ENCODE measurements at regions not wholly inside any gene's neighbourhood (a gene's known extent, or its start where the extent isn't known, plus 50 kb on each side); places are given as distances from the start of the nearest gene placed in this dataset.

DNA sequence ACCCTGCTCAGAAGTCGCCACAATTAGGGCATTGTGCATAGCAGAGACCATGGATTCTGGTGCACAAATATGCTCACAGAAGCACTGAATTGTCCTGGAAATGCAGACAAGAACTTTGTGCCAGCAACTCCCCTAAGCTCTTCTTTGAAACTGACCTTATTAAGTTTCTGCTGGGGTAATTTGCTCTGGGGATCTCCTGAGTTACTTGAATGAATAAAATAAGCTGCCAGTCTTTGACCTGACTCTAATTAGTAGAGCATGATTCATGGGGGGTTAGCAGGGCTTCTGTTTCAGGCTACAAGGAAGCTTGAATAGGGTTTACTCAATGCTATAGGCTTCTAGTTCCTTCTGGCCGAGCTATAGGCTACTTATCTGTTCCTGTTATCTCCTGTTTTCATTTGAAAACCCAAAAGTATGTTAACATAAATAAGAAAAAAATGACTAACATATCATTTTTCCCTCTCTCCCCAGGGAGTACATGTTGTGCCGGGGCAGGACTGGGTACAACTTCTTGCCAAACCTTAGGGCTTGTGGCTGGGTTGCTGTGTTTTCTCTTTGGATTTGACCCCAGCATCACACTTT lies 169.0 kb upstream of the TMEM229A start:
- Histone ChIP-seq H3K4me1 (replicated peaks in 1 of 4; ENCODE audit: control insufficient read depth in 3 of 4, insufficient read depth in 4 of 4, low read length in 3 of 4) (no peaks in the 10 kb centered on the region), H2AFZ (ENCODE audit: low read length) (no peak overlapping the region)

More for the DNA sequence above, 169.0 kb upstream of the TMEM229A start:
- Histone ChIP-seq H3K18ac (ENCODE audit: extremely low read depth, low read length) (no peak overlapping the region), H2BK15ac (ENCODE audit: low read length) (no peak overlapping the region), H3K27me3 (replicated peaks in 1 of 4; ENCODE audit: control insufficient read depth in 3 of 4, extremely low read depth in 1 of 4, insufficient read depth in 3 of 4, low read length in 3 of 4) (no peaks in the 10 kb centered on the region), H3K9me3 (ENCODE audit: insufficient read depth in 2 of 2, low read depth in 1 of 2, low read length in 1 of 2) (no peaks in the 10 kb centered on the region), H3K56ac (replicated peaks; ENCODE audit: insufficient read length, low read depth, low read length) (no peak overlapping the region), H3K79me2 (ENCODE audit: control insufficient read depth in 1 of 2, insufficient read depth in 2 of 2, low read length in 2 of 2) (no peaks in the 10 kb centered on the region), H3K27ac (ENCODE audit: low read depth, low read length) (no peak overlapping the region), H2AK5ac (ENCODE audit: low read depth, low read length) (no peak overlapping the region), H3K79me1 (ENCODE audit: low read depth, low read length) (no peaks in the 10 kb centered on the region), H4K20me1 (replicated peaks in 1 of 2; ENCODE audit: control insufficient read depth in 1 of 2, insufficient read depth in 2 of 2, low read length in 2 of 2) (no peaks in the 10 kb centered on the region), H3K14ac (ENCODE audit: insufficient read length) (no peak overlapping the region), H2BK120ac (replicated peaks; ENCODE audit: low read depth, low read length) (no peak overlapping the region), H3K23ac (ENCODE audit: insufficient read length) (no peak overlapping the region), H3K4ac (replicated peaks; ENCODE audit: insufficient read length, low read depth, low read length) (no peak overlapping the region), H3K4me3 (ENCODE audit: extremely low read depth in 1 of 4, insufficient read depth in 2 of 4, low read depth in 3 of 4, low read length in 4 of 4) (no peak overlapping the region), H3K4me2 (ENCODE audit: insufficient read depth in 1 of 2, low read depth in 2 of 2, low read length in 2 of 2) (no peak overlapping the region), H2BK5ac (ENCODE audit: low read depth, low read length) (no peak overlapping the region), H4K8ac (ENCODE audit: extremely low read depth, insufficient read depth, low read length) (no peak overlapping the region), H3K23me2 (ENCODE audit: low read depth, low read length) (no peaks in the 10 kb centered on the region), H3K36me3 (ENCODE audit: control insufficient read depth in 2 of 4, insufficient read depth in 4 of 4, low read length in 3 of 4) (no peaks in the 10 kb centered on the region), H3K9ac (replicated peaks in 1 of 4; ENCODE audit: extremely low read depth in 1 of 4, low read depth in 3 of 4, low read length in 3 of 4) (no peak overlapping the region), H4K5ac (ENCODE audit: insufficient read length, low read depth, low read length) (no peak overlapping the region), H2BK12ac (ENCODE audit: low read depth, low read length) (no peak overlapping the region), H4K91ac (replicated peaks; ENCODE audit: insufficient read length, low read length) (no peak overlapping the region), H2BK20ac (ENCODE audit: low read length) (no peak overlapping the region)
- no peak for DNase-seq (ENCODE audit: low read depth in 1 of 2, low spot score in 2 of 2)
- WGBS, 2 experiments (ENCODE audit: extremely low coverage in 1 of 2, insufficient coverage in 1 of 2, insufficient read length in 1 of 2, insufficient replicate concordance in 2 of 2, low coverage in 1 of 2, low lambda C conversion rate in 2 of 2, missing lambda C conversion rate in 1 of 2) = 92% methylated on average over 3 of the region's 3 CpGs; no CpG with 5 or more reads in 1 of the 2 experiments
- FAIRE-seq = no peak
- TF ChIP-seq PHF8 (conservative IDR thresholded peaks at IDR 0.05; ENCODE audit: low read depth, low read length) = no peak
- POLR2A ChIA-PET (ENCODE audit: partially characterized antibody) = no interaction called here
- CTCF ChIA-PET (ENCODE audit: partially characterized antibody) = interaction anchor here (0.9 to 1.7 kb wide), 5 partner anchors 13 to 74 kb away, joined by 3 to 6 read pairs (median 4); no protein-coding TSS in a partner anchor
